GM21360 (cell line): ENCODE measurements at regions not wholly inside any gene's neighbourhood (a gene's known extent, or its start where the extent isn't known, plus 50 kb on each side); places are given as distances from the start of the nearest gene placed in this dataset.

Experiments
- ATAC-seq: cut with Tn5 transposase; IDR thresholded peaks from one replicate; pipeline ENCODE4 v1.9.1; 2021; ENCODE audit warnings: mild to moderate bottlenecking, moderate library complexity; ENCODE audit not compliant: unreplicated experiment

DNA sequence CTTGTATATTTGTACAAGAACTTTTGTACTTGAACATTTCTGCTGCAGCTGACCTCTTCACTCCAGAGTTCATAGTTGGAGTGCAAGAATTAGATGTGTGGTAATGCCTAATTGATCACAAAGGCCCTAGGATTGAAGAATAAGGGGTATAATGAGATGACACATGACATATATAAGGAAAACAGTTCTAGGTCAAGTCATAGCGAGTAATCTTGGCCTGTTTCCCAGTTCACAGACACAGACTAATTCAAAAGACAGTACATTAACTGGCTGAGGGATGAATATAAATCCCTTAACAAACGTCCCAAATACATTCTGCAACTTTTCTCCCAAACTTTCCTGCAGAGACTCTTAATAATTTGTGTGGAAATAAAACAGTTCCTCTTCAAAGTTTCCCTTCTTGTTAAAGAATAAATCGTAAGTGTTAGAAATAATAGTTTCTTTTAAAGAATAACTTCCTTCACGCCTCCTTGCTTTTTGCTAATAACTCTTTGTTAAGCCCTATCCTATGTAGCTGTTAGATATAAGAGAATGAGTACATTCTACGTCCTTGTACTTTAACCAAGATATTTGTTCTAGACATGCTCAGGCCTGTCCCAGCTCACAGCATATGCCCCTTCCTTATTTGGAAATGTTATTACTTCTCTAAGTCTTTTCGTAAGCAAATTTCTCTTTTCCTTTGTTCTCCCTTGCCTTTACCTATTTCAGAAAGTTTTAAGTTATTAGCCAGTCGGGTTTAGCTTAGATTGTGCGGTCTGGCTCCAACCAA lies 556.4 kb upstream of the CTNND2 start:
- ATAC-seq, result no peak

DNA sequence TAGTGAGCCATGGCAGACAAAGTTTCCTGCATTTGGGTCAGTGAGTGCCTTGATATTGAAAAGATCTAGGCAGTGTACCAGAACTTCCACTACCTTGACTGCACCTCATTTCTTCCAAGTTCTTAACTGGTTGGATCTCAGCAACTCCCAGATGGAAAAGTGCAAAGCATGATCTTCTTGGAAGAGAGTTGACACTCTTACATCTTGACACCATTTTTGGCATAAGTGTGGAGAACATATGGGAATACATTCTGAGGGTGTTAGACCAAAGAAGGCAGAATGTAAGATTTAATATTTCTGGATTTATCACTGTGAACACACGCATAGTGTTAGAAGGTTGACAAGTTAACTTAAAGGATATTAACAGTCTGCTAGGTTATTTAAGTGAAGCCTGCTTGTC lies 555.1 kb upstream of the CTNND2 start:
- ATAC-seq, result no peak

DNA sequence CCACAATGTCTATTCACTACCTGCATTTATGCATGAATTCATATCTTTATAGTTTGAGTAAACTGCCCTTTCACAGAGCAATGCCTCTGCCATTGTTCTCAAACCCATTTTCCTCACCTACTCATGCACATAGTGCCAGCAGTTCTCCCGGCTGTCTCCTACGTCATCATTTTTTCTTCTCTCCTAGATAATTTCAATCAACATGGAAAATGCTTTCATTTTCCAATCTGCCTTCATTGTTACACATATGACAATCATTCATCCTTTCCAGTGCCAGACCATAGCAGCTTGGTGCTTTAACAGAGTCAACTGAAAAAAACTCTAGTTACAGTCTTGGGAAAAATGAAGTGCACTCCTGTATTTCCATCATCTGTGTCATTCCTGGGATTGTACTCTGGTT lies 514.8 kb upstream of the CTNND2 start:
- ATAC-seq, result no peak

DNA sequence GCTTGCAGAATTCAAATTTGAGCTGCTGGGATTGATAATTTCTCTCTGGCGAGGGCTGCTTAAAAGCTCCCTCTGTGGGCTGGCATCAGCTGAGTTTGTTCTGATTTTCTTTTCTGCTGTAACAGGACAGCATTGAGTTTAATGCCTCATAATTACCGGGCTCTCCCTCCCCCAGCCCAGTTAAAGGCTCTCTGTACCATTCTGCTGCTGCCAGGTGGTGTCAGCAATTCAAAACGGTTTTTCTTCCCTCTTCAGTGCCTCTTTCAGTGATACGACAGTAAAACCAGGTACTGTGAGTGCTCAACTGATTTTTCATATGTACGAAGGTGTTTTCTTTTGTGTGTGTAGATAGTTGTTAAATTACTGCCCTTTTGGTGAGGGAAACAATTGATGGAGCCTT lies 509.3 kb upstream of the CTNND2 start:
- no peak for ATAC-seq

DNA sequence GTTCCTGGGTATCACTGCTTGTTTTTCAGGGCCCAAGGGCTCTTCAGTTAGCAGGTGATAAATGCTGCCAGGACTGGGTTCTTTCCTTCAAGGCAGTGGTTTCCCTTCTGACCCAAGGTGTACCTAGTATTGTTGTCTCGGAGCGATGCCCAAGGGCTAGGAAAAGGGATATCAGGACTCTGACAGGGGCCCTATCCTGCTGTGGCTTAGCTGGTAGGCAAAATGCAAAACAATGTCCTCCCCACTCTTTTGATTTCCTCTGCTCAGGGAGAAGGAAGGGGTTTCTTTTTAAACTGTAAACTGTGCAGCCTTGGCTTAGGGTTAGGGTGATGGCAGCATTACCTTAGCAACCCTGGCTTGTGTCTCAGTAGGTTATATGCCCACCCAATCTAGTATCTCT lies 508.8 kb upstream of the CTNND2 start:
- ATAC-seq, result no peak

DNA sequence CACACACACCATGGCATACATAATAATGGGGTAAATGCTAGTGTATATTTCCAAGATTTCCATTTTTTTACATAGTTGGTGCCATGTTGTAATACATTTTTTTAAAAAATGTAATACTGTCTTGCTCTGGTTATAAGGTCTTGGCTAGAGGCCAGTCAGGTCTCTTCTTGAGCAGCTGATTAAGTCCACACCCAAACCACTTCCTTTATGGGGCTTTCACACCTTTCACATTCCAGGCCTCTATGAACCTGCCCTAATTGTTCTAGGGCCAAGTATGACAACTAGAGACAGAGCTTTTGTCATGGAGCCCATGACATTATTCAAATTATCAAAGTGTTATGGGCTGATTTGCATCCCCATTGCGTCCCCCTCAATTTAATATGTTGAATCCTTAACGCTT lies 495.6 kb upstream of the CTNND2 start:
- no peak for ATAC-seq

DNA sequence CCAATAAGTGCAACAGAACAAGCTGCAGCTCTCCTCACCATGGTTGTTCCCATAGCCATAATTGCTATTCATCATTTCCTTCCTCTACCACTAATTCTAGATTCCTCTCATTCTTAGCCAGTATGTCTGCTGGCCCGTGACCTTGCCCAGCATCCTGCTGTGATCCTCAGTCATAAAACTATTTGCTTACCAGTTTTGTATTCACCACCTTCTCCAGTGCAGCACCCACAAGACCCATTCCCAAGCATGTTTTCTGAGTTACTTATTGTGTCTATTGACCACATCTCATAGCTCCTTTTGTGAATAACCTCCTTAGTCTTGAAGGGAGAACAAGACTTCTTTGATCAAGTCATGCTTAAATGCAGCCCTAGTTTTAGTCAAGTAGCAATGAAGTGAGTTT lies 488.0 kb upstream of the CTNND2 start:
- no peak for ATAC-seq

DNA sequence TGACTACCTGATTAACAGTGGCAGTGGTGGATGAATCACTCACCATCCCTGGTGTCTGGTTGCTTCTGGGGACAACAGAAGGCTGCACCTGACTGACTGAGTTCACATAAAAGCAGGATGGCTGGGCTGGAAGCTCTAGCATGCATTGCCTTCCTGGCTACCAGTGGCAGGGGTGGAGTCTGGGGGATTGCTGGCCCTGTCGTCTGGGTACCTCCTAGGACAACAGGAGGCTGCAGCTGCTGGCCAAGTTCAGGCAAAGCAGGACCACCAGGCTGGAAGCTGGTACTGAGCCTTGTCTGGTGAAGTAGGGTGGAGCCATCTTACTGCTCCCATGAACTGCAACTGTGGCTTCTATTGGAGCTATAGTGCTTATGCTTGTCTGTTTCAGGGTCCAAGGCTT lies 480.8 kb upstream of the CTNND2 start:
- no peak for ATAC-seq

DNA sequence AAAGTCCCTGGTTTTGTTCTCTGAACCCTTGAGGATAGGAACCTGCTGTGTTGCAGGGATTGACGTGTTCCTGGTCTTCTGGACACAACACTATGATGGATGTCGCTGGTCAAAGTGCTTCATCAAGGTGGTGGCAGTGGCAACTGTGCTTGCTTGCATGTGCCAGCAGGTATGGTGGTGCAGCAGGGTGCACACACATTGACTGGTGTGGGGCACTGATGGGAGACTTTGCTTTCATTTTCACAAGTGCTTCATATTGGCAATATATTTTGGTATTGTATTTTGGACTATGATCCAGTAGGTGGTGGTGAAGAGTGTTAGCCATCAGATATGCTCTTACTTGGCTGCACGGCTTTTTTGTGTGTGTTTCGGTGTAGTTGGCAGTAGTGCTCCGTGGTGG lies 479.8 kb upstream of the CTNND2 start:
- ATAC-seq, result no peak

DNA sequence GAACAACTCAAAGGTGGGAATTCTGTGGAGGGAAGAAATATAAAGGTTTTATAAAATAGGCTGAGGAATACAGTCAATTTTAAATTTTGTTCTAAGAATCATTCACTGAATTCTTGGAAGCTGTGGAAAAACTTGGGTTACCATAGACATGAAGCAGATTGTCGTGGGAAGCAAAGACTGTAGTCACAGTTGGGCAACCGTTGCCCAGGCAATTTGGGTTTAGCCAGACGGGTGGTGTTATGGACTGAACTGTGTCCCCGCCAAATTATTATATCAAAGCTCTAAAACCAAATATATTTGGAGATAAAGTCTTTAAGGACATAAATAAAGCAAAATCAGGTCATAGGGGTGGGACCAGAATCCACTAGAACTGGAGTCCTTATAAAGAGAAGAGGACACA lies 463.7 kb upstream of the CTNND2 start:
- no peak for ATAC-seq

DNA sequence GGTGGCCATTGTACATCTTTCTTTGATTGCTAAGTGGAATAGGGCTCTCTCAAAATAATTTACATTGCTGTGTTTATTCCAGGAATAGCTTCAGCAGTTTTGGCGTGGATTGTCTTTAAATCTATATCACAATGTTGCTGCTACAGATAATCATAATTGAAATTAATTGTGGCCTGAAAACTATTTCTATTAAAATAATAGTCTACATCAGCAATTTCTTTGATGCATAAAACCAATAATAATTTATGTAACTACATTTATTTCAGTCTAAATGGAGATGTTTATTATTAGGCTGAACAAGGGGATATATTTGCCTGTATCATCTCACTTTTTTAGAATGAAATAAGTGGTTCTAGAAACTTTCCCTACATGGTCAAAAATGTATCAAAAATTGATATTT lies 456.0 kb upstream of the CTNND2 start:
- no peak for ATAC-seq

DNA sequence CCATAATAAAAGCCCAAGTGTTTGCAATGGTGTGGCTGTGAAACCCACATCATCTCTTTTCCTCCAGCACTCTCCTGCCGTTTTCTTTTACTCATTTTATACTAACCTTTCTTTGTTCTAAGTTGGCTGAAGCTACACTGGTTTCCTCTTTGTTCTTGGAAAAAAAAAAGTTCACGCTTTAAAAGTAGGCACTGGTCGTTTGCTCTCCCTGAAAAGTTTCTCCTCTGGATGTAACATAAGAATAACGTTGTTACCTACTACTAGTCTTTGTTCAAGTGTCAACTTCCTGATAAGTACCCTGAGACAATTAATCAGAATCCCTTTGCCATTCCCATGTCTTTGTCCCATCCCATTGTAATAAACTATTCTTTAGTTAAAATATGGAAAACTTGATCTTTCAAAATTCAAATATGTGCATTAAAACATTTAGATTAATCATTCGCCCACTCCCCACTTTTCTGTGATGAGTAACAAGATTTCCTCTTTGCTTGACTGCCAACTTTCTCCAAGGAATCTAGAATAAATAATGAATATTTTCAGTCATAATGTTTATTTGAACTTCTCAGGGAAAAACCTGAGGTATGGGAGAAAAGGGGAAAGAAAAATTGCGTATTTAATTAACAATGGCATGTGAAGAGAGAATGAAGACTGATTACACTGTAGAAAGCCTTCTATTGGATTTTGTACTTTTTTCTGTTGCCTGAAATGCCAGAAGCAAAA lies 454.3 kb upstream of the CTNND2 start:
- ATAC-seq, result no peak

DNA sequence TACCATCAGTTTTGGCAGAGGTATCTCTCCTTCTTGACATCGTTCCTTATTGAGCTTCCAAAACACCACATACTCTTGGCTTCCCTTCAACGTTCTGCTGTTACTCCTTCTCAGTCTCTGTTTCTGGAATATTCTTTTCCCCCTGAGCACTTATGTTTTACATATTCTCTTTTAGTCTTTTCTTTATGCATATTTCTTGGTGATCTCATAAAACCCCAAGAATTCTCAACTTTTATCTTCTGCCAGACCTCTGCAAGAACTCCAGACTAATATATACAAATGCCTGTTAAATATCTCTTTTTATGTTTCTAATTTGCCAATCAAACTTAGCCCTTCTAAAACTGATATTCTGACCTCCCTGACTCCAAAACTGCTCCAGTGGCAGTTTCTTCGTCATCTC lies 453.4 kb upstream of the CTNND2 start:
- no peak for ATAC-seq

DNA sequence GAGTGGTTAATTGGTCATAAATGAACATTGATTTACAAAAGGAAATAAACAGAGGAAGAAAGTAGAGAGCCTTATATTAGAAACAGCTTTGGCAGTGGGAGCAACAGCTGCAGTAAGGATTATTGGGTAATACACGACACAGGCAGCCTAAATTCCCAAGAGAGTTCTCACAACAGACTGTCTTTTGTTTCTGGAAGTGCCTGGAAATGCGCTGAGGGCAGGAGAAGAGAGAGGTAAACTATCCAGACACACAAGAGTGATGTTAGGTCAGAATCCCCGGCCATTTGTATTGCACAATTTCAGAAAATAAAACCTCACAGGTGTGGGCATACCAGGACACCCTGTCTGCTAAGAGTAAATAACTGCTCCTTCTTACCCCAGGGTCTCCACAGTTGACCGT lies 450.4 kb upstream of the CTNND2 start:
- no peak for ATAC-seq

DNA sequence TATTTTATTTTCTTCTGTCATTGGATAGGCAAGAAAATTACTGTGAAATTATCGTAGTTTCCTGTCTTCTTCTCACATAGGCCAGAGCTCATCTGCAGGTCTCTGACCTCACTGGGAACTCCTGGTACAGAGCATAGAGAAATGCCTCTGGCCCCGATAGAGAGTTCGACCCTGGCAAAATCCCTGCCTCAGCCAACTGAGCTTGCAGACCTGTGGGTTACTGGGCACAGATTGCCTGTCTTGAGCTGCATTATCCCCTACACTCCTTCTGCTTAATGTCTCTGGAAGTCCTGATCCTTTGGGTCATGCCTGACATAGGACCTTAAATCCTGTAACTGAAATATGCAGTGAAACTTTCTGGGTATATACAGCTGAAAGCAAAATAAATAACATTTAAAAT lies 439.3 kb upstream of the CTNND2 start:
- no peak for ATAC-seq

DNA sequence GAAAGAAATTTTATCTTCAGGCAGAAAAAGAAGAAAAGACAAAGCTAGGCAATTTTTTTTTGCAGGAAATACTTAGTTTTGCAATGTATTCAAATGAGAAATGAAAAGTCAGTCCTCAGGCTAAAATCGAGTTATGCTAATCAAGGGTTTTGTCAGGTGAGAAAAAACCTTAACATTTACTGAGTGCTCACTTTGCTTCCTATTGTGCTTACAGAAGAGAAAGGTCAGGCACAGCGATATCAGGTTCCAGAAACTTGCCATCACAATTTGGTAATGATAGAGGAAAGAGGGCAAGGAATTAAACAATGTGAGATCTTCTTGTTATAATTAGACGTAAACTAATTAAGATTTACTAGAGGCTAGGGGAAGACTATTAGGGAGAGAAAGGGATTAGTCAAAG lies 431.7 kb upstream of the CTNND2 start:
- no peak for ATAC-seq

DNA sequence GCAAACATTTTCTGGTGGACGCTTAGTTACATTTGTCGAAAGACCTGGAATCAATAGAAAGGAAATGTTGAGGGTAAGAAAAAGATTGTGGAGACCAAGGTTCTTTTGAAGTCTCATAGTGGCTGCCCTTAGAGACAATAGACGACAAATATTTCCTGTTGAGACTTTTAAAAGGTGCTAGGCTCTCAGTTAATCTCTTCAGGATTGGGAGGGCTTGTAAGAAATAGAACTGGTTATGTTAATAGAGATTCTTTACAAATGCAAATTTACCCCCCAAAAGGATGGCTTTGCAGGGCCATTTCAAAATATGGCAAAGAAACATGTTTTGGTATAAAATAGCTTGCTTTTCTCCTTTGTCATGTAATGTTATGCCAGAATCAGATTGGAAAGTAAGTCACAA lies 428.2 kb upstream of the CTNND2 start:
- ATAC-seq, result no peak

DNA sequence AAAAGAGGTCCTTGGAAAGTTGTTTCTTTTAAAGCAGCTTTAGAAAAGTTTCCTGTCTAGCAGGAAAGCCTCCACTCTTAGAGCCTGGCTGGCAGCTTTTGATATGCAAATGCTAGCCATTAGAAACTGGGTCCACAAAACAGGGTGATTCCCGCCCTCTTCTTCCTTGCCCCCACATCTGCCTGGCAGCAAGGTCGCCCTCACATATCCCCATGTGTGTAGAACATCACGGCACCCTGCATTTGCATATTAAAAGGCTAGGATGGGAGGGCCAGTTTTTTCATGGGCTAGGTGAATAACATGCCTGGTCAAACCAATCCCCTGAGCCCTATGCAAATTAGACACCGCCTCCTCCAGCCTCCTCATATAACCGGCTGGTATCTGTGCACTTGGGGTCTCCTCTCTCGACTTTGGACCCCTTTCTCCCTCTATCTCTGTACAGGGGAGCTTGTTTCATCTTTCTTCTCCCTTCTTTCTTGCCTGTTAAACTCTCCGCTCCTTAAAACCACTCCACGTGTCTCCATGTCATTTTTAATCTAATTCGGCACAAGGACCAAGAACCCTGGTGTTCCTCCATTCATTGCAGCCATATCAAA lies 426.8 kb upstream of the CTNND2 start:
- ATAC-seq, result no peak

DNA sequence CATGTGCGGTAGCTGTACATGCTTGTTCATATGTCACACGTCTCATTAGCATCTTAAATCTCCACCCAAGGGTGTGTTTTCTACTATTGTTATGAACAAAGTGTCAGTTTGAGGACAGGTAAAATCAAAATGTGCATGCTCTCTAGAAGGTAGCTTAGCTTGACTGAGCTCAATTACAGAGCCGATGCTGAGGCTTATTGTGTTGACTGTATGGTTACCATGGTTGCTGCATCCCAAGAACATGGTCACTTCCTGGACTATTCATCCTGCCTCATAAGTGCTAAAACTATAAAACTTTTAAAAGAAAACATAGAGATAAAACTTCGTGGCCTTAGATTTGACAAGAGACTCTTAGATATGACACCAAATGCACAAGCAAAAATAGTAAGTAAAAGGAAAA lies 426.1 kb upstream of the CTNND2 start:
- ATAC-seq, result no peak

DNA sequence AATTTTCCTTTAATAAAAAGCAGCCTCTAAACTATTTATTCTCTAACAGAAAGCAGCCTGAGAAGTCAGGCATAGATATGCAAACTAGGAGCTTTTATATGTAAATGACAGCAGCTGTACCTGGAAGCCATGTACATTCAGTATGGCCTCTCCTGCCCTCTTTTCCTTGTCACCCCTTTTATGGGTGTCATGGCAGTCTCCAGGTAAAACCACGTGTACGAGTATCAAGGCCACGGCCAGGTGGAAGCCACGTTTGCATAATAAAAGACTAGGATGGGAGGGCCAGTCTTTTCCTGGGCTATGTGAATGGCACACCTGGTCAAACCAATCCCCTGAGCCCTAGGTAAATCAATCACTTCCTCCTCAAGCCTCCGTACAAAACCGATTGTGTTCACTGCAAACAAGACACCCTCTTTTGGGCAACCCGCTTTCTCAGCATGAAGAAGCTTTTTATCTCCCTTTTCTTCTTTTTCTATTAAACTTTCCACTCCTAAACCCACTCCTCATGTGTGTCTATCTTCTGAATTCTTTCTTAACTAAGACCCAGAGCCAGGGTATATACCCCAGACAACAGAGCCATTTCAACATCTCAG lies 419.5 kb upstream of the CTNND2 start:
- no peak for ATAC-seq

DNA sequence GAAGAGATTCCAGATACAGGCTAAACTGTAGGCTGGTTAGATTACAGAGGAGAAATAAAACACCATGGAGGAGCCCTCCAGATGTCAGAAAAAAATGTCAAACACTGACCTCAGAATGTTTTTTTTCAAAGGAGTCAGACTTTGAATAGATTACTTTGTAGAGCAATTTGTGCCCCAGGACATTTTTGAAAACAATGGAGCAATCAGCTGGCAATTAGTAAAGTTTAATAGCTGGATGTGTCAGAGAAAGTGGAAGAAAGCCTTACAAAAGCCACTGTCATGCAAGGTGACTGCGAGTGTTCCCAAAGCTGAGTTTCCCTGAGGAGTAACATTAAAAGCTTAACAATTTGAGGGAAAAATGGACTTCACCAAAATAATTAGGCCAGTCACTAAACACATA lies 417.8 kb upstream of the CTNND2 start:
- no peak for ATAC-seq

DNA sequence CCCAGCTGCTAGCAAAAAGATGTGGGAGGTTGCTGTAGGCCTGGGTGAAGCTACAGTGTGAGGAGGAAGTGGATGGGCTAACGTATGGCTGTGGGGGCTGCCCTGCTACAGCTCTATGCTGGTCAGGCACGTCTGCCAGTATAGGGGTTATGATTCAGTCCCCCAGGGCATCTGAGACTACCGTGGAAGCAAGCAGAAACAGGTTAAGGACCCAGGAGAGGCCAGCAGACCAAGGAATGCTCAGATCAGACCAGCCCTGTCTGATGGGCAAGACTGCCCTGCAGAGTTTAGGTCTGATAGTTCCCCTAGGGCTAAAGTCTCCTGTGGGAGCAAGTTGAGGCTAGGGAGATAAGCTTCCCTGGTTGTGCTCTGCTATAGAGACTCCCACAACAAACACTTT lies 416.1 kb upstream of the CTNND2 start:
- ATAC-seq, result no peak
